HG03571 (cell line): ENCODE measurements at regions not wholly inside any gene's neighbourhood (a gene's known extent, or its start where the extent isn't known, plus 50 kb on each side); places are given as distances from the start of the nearest gene placed in this dataset.

ENCODE experiments used
- ATAC-seq: cut with Tn5 transposase; IDR thresholded peaks from one replicate; pipeline ENCODE4 v1.9.1; 2021; ENCODE audit not compliant: unreplicated experiment

DNA sequence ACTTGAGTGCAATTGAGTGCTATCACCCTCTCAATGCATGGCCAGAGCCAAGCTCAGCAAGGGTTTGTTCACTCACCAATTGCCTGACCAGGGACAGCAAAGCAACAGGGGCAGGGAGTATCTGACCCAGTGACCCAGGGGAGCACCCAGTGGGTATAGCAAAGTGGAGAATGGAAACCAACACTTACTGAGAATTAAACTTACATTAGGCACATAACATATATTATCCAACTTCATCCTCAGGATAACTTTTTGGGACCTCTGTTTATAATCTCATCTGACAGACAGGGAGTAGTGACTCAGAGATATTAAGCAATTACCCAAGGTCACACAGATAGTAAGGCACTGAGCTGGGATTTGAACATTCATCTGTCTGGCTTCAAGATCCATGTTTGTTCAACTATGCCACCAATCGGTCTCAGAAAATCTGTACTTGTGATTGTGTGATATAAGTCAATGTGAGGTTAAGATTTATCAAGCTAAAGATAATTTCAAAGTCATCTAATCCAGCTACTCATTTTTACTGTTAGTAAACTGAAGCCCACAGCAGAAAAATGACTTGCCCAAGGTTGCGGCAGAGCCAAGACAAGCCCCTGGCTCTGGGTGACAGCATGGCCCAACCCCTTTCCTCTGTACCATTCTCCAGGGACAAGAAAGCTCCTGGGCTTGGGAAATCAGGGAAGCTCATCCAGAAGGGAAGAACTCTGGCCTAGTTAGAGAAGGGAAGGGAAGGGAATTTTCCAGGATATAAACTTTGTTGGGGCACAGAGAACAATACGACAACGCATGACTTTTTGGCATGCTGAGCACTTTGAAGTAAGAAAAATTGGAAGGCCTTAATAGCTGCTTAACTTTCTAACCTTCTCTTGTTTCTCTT, 138.0 kb upstream of the SMAD3 start:
- no peak for ATAC-seq

DNA sequence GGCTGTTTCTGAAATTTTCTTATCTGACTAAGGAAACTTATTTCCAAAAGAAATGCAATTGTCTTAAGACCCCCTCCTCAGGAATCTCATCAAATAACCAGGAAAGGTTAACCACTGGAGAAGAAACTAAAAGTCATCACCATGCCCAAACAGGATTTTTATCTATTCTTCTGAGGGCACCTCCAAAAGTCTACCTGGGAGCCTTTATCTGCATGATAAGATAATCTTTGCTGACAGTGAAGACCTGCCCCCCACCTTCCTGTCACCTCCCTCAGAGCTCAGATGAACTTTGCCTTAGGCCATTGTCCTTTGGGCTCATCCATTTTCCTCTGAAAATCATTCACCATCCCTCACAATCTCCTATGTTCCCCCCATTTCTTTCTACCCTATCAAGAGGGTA, 137.3 kb upstream of the SMAD3 start:
- ATAC-seq, result no peak

DNA sequence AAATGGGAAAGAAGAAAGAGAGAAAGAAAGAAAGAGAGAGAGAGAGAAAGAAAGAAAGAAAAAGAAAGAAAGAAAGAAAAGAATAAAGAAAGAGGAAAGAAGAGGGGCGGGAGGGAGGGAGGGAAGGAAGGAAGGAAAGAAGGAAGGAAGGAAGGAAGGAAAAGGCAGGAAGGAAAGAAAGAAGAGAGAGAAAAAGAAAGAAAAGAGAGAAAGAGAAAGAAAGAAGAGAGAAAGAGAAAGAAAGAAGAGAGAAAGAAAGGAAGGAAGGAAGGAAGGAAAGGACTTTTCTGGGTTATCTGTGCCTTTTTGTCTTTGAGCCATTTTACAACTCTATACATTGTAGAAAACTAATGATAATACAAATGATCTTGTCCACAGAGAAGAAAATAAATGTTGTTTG, 136.6 kb upstream of the SMAD3 start:
- no peak for ATAC-seq

DNA sequence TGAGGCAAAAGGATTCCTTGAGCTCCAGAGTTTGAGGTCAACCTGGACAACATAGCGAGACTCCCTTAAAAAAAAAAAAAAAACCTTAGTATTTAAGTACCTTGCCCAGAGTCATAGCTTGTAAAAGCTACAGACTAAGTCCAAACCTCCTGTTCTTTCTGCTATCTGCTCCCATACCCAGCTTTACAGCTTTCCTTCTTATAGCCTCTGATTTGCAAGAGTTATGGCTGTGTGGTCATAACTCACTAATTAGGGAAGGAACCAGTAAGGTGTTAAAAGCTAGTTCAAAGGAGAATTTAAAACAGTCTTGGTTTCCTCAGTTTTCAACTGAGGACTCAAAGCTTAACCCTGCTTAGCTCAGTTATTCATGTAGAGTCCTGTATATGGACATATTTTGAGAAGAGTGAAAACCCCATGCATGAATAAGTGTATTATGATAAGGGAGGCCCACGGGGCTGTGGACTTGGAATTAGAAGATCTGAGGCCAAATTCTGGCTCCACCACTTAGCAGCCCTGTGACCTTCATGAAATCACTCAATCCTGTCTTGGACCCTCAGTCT, 135.5 kb upstream of the SMAD3 start:
- ATAC-seq, result no peak

DNA sequence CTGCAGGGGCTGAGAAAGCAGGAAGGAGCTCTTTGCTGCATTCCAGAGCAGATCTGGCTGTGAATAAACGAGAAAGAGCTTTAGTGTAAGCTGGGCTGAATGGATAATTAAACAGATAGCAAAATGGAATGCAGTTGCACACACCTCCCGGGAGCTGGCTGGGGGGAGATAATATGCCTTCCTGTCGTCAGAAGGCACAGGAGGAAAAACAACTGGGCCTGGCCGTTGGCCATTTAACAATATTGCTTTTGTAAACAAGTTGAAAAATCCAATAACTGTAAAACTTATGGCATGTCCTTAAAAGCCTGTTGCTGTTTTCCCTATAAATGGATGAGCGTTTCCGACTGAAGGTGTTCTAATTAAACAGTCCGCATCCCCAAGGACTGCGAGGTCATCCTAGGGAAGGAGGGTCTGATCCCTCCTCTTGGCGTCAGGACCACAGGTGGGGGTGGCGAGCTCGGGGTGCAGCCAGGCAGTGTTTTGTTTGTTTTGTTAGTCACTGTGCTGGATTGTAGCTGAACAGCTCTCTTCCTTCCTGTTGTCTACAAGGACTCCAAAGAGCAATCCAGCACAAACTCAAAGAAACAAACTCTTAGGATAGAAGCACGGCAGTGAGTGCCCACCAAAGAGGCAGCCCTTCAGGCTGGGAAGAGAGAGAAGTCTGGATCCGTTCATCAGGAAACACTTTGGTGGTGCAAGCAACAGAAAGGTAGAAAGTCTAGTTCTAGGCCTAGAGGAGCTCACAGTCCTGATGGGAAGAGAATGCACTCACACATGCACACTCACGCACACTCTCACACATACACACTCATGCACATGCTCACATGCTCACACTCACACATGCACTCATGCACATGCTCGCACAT, 133.4 kb upstream of the SMAD3 start:
- ATAC-seq, result no peak

DNA sequence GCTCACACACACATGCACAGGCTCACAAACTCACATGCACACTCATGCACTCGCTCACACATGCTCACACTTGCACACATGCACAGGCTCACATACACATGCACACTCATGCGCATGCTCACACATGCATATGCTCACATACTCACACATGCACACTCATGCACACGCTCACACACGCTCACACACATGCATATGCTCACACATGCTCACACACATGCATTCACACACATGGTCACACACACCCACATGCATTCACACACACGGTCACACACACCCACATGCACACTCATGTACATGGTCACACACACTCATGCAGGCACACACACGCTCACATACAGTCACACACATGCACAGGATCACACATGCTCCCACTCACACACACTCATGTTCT, 132.8 kb upstream of the SMAD3 start:
- ATAC-seq, result no peak

DNA sequence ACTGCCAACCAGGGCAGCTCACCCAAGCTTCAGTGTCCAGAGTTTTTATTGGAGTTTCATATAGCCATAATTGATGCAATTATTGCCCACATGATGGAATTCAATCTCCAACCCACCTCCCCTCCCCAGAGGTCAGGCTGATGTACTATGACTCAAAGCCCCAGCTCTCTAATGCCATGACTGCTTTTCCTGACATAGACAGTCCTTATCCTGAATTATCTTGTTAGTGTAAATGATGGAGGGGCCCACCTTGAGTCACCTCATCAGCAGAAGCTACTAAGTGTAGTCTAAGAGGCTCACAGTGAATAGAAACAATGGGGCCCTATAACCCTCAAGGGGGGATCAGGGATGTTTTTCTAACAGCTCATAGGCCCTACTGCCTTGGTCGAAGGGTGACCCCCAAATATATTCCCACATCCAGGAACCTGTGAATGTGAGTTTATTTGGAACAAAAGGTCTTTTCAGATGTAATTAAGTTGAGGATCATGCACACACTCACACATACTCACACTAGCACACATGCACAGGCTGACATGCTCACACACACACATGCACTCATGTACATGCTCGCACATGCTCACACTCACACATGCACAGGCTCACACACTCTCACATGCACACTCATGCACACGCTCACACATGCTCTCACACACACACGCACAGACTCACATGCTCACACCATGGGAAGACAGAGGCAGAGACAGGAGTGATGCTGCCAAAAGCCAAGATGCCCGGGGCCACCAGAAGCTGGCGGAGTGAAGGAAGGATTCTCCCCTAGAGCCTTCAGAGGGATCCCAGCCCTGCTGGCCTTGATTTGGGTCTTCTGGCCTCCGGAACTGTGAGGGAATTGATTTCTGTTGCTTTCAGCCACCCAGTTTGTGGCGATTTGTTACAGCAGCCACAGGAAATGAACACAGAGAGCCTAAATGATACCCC, 131.2 kb upstream of the SMAD3 start:
- ATAC-seq, result no peak

DNA sequence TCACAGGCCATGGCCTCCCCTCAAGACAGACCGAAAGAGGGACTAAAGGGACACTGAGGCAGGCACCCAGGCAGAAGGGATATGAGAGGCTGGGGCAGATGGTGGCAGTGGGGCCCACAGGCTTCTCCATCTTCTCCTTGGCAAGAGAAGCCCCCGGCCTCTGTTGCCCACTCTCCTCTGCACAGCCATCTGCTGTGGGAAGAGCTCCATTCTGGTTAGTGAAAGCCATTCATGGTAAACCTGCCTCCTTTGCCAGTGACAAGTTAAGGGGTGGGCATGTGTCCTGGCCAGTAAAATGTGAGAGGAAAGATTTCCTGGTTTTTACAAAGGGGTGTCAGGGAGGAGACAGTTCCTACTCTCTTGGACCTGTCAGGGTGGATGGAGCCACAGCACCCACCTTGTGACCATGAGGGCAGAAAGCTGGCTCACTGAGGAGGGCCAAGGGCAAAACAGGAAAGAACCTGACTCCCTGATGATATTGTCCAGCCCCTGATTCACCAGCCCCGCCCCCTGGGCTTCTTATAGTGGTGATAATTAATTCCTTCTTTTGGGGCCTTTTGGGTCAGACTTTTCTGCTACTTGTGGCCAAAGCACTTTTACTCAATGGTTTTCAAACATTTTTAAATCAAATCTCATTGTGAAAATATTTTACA, 130.4 kb upstream of the SMAD3 start:
- no peak for ATAC-seq

DNA sequence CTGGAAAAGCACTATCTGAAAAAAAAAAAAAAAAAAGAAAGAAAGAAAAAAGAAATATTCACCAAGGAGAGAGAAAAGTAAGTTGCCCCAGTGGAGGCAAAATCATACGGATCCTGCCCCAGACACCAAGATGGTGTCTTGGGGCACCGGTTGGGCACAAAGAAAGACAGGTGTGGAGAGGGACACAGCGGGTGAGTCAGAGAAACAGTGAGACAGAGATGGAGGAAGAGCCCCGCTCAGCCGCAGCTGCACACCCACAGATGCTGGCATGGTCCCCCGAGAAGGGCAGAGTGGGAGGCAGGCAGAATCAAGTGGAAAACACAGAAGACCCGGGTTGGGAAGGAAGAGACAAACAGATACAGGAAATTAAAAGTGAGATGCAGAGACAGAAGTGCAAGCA, 129.7 kb upstream of the SMAD3 start:
- ATAC-seq, result no peak

DNA sequence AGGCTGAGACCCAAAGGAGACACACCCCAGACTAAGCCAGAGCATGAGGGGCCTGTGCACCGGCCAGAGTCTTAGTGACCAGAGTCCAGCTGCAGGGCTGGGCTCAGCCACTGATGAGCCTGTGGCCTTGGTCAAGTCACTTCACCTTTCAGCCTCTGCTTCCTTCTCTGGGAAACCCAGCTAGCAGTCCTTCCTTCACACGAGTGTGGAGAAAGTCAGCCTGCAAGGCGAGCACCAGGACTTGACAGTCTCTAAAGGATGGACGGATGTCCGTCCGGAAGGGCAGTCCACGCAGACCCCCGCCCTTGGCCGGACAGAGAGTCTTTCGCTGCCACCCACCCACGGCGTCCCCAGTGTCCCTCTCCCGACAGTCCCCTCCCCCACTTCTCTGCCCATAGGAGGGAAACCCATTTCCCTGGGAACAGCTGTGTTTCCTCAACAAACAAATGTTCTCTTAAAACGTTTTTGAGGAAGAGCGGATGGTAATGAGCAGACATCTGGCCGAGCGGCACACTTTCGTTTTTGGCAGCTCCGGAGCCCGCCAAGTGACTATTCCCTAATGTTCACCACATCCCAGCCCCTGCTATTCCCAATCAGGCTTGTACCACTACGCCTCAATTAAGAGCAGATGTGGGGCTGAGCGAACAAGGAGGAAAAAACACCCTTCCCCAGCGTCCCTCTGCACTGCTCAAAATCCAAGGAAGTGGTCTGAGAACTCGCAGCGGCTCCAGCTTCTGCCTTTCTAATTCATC, 129.1 kb upstream of the SMAD3 start:
- no peak for ATAC-seq

DNA sequence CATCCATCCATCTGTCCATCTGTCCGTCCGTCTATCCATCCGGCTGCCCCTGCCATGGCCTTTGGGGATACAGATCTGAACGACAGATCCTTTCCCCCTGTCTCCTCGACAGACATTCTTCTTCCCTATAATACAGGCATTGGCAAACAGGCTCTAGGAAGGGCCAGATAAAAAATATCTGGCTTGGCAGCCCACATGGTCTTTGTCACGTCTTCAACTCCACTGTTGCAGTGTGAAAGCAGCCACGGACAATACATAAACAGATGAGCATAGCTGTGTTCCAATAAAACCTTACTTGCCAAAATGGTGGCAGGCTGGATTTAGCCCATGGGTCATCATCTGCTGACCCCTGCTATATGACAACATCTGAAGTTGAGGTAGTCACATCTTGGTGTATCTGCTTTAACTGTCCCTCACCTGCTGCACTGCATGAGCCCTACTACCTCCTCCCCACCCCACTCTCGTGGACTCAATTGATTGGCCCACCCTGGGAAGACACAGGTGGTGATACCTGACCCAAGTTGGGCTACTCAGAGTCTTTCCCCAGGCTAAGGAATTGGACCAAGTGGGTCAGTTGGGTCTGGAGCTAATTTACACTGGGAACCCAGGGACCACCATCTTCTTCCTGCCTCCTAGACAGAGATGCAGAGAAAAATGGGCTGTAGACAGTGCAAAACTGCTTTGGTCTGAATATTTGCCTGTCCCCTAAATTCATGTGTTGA, 128.4 kb upstream of the SMAD3 start:
- no peak for ATAC-seq

DNA sequence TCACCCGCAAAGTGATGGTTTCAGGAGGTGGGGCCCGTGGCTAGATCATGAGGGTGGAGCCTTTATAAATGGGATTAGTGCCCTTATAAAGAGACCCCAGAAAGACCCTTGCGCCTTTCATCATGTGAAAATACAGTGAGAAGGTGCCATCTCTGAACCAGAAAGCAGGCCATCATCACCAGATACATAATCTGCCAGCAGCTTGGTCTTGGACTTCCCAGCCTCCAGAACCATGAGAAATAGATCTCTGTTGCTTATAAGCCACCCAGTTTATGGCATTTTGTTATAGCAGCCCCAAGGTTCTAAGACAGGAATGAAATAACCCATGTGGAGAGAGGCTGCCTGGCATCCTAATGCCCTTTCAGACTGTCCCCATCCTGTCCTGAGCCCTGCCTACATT, 127.8 kb upstream of the SMAD3 start:
- ATAC-seq, result no peak

DNA sequence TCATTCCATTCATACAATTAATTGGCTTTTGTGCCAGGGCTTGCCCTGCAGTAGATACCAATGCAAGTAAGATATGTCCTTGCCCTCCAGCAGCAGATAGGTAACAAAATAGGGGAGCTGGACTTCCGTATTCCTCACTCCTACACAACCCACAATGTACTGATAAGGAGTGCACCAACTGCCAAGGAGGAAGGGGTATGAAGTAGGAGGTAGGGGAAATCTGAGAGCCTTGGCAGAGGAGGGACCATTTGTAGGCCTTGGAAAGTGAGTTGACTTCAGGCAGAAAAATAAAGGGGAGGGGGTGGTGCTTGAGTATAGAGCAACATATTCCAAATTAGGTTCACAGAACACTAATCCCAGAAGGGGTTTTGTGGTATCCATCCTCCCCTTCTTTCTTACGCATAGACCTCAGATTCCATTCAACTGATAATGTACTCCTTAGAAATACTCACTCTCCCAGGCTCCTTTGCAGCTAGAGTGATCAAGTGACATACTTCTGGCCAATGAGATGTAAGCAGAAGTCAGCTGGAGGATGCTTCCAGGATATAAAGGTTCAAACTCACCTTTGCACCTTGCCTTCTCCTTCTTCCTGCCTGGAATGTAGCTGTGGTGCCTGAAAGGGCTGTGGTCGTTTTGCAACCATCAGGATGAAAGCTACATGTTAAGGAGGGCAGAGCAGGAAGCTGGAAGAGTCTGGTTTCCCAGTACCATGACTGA, 127.1 kb upstream of the SMAD3 start:
- ATAC-seq, result no peak

DNA sequence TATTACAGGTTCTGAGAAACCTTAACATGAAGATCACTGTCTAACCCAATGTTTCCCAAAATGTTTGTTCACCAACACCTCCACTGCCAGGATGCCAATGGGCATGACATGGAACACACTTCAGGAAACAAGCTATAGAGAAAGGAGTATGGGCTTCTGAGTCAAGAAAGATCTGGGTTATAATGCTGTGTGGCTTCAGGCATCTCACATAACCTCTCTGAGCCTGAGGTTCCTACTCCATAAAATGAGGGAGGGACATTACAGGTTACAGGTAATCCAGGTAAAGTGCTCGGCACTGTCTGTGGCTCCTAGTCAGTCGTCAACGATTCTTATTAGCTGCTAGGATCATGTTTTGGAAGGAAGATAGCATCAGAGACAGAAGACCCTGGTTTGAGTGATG, 126.4 kb upstream of the SMAD3 start:
- ATAC-seq, result no peak

DNA sequence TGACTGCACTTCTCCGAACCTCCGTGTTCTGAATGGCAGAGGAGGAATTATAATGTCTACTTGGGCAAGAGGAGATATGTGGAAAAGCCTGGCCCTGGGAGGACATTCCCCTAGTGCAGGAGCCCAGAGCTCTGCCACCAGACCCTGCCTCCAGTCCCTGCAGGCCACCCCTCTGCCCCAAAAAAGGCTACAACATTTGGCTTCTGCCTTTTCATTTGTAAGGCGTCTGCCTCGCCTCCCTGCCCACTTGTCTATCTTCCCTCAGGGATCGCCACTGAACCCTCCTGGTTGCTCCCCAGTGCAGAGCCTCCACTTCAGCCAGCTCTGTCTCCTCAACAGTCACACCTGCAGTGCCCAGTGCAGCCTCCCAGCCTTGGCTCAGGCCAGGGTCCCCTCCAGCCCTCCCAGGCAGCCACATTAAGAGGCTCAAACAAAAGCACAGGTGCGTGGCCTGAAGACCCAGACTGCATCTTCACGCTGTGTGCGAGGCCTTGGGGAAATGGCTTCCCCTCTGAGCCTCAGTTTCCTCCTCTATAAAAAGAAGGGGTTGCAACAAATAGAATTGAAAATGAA, 125.9 kb upstream of the SMAD3 start:
- ATAC-seq, result no peak

DNA sequence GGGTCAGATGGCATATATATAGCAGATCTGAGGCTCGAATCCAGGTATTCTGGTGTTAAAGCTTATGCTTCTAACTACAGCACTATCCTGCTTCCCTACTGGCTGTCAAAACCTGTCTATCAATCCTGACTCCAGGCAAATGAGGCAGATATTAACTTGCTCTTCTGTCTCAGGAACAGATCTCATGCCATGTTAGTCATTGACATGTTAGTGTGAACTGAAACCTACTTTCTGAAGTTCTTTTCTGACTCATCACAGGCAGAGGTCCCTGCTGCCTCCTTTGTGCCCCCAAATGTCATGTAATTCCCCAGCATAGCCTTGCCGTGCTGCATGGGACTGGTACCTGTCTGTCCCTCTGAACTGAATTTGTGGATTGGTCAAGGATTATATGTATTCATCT, 125.0 kb upstream of the SMAD3 start:
- ATAC-seq, result peak; percentile 68

DNA sequence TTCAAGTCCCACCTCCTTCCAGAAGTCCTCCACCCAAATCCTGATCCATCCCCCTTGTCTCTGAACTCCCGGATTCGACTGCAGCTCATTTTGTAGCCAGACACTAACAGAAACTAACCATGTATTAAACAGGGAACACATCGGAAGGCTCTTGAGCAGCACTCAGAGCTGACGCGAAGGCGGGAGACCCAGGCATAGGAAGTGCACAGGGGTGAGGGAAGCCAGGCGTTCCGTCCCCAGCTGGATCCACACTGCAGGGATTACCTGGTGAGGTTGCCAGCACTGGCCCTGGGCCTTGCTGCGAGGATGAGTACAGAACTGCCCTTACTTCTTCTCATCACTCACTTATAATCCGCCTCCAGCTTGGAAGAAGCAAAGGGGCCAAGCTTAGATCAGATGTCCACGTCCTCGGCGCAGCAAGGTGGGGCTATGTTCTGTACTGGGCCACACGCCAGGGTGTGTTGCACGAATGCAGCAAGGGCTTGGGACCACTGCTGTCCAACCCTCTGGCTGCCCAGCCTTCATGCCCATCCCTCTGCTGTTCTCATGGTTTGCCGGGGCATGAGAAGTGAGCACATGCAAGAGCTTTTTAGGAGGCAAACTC, 124.2 kb upstream of the SMAD3 start:
- ATAC-seq, result no peak

DNA sequence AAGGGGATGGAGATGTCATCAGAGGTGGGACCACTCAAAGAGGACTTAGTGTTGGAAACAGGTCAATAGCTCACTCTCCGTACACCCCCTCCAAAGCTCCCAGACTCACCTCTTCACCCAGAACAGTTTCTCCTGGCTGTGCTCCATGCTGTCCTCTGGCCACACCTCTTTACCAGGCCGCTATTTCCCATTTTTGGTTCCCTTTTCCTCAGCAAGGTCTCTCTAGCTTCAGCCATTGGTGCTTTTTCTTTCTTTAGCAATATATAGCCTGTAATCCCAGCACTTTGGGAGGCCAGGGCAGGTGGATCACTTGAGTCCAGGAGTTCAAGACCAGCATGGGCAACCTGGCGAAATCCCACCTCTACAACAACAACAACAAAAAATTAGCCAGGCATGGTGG, 123.6 kb upstream of the SMAD3 start:
- ATAC-seq, result no peak
